COLO829 (cell line): ENCODE measurements at regions not wholly inside any gene's neighbourhood (a gene's known extent, or its start where the extent isn't known, plus 50 kb on each side); places are given as distances from the start of the nearest gene placed in this dataset.

ENCODE experiments used
- DNase-seq: peaks from one replicate; pipeline ENCODE4 v3.0.0; 2012; ENCODE audit warnings: low spot score

GRCh38 chr18:38076346-38077070 lies 510.9 kb upstream of the CELF4 start:
- DNase-seq: no peak

GRCh38 chr18:38074298-38074876 lies 508.8 kb upstream of the CELF4 start:
- no peak for DNase-seq

GRCh38 chr18:38067821-38068220 lies 502.2 kb upstream of the CELF4 start:
- DNase-seq: no peak

- no peak for DNase-seq
Measured at GRCh38 chr18:38067086-38067485, 501.5 kb upstream of the CELF4 start.

GRCh38 chr18:38052879-38053590 lies 487.4 kb upstream of the CELF4 start:
- DNase-seq: no peak

- no peak for DNase-seq
Measured at GRCh38 chr18:38047820-38048219, 482.2 kb upstream of the CELF4 start.

GRCh38 chr18:38046651-38047050 lies 481.1 kb upstream of the CELF4 start:
- DNase-seq: no peak

- no peak for DNase-seq
Measured at GRCh38 chr18:38045845-38046244, 480.2 kb upstream of the CELF4 start.

GRCh38 chr18:38042211-38042890 lies 476.8 kb upstream of the CELF4 start:
- DNase-seq: no peak

- no peak for DNase-seq
Measured at GRCh38 chr18:38038242-38038641, 472.6 kb upstream of the CELF4 start.

GRCh38 chr18:38035193-38035592 lies 469.6 kb upstream of the CELF4 start:
- no peak for DNase-seq

- DNase-seq: no peak
Measured at GRCh38 chr18:38033282-38033681, 467.7 kb upstream of the CELF4 start.

GRCh38 chr18:38032516-38032915 lies 466.9 kb upstream of the CELF4 start:
- DNase-seq: no peak

GRCh38 chr18:38028946-38029345 lies 463.3 kb upstream of the CELF4 start:
- no peak for DNase-seq

GRCh38 chr18:38025433-38026038 lies 459.9 kb upstream of the CELF4 start:
- no peak for DNase-seq

GRCh38 chr18:38023871-38024270 lies 458.3 kb upstream of the CELF4 start:
- DNase-seq: no peak

- no peak for DNase-seq
Measured at GRCh38 chr18:38022234-38022633, 456.6 kb upstream of the CELF4 start.

- DNase-seq: no peak
Measured at GRCh38 chr18:38019292-38019691, 453.7 kb upstream of the CELF4 start.

- no peak for DNase-seq
Measured at GRCh38 chr18:38010971-38011857, 445.6 kb upstream of the CELF4 start.

GRCh38 chr18:38010037-38010436 lies 444.4 kb upstream of the CELF4 start:
- DNase-seq: no peak

- DNase-seq: no peak
Measured at GRCh38 chr18:38009320-38009719, 443.7 kb upstream of the CELF4 start.
